ENCODE measurements at regions not wholly inside any gene's neighbourhood (a gene's known extent, or its start where the extent isn't known, plus 50 kb on each side); places are given as distances from the start of the nearest gene placed in this dataset.
"Not testable (repeated sequence)": the region's sequence is repeated elsewhere in the genome, so short reads cannot be mapped to it uniquely, and the experiment has no call there.

GRCh38 chr11:112610996-112611750, 350.0 kb upstream of the NCAM1 start:
- DNase-seq (ENCODE audit: low spot score in 2 of 2) (no peak), FAIRE-seq (no peak)

- FAIRE-seq (no peak), DNase-seq (ENCODE audit: low spot score in 2 of 2) (no peak)
These were observed 349.4 kb upstream of the NCAM1 start for GRCh38 chr11:112611771-112612170.

- DNase-seq (ENCODE audit: low spot score in 2 of 2): no peak
These were observed 348.9 kb upstream of the NCAM1 start for GRCh38 chr11:112612250-112612849.

GRCh38 chr11:112613051-112613972, 347.9 kb upstream of the NCAM1 start:
- DNase-seq (ENCODE audit: low spot score in 2 of 2) (peak in 1 of 2 donors; percentile 17), FAIRE-seq (no peak)

More at GRCh38 chr11:112612250-112612849, 348.9 kb upstream of the NCAM1 start:
- FAIRE-seq: no peak

- DNase-seq (ENCODE audit: low spot score in 2 of 2): no peak
- no peak for FAIRE-seq
These were observed 346.6 kb upstream of the NCAM1 start for GRCh38 chr11:112614605-112615004.

GRCh38 chr11:112615238-112615637, 346.0 kb upstream of the NCAM1 start:
- no peak for DNase-seq (ENCODE audit: low spot score in 2 of 2)
- no peak for FAIRE-seq

- FAIRE-seq (no peak), DNase-seq (ENCODE audit: low spot score in 2 of 2) (no peak)
These were observed 345.3 kb upstream of the NCAM1 start for GRCh38 chr11:112615891-112616290.

- FAIRE-seq: no peak
- DNase-seq (ENCODE audit: low spot score in 2 of 2): no peak
These were observed 344.7 kb upstream of the NCAM1 start for GRCh38 chr11:112616327-112617097.

- no peak for FAIRE-seq
- DNase-seq (ENCODE audit: low spot score in 2 of 2): no peak
These were observed 344.2 kb upstream of the NCAM1 start for GRCh38 chr11:112617098-112617425.

GRCh38 chr11:112617977-112618826, 343.0 kb upstream of the NCAM1 start:
- no peak for DNase-seq (ENCODE audit: low spot score in 2 of 2)
- no peak for FAIRE-seq

GRCh38 chr11:112619106-112619505, 342.1 kb upstream of the NCAM1 start:
- FAIRE-seq: no peak
- no peak for DNase-seq (ENCODE audit: low spot score in 2 of 2)

- DNase-seq (ENCODE audit: low spot score in 2 of 2) (no peak), FAIRE-seq (no peak)
These were observed 340.4 kb upstream of the NCAM1 start for GRCh38 chr11:112620621-112621394.

GRCh38 chr11:112623057-112623456, 338.2 kb upstream of the NCAM1 start:
- FAIRE-seq (no peak), DNase-seq (ENCODE audit: low spot score in 2 of 2) (no peak)

- no peak for DNase-seq (ENCODE audit: low spot score in 2 of 2)
- FAIRE-seq: no peak
These were observed 336.8 kb upstream of the NCAM1 start for GRCh38 chr11:112624431-112624830.

- FAIRE-seq: not testable (repeated sequence)
These were observed 336.2 kb upstream of the NCAM1 start for GRCh38 chr11:112624971-112625370.

GRCh38 chr11:112625814-112626213, 335.4 kb upstream of the NCAM1 start:
- DNase-seq (ENCODE audit: low spot score in 2 of 2) (no peak), FAIRE-seq (no peak)

More at GRCh38 chr11:112624971-112625370, 336.2 kb upstream of the NCAM1 start:
- not testable (repeated sequence) for DNase-seq (ENCODE audit: low spot score in 2 of 2)

GRCh38 chr11:112626731-112627130, 334.5 kb upstream of the NCAM1 start:
- FAIRE-seq: no peak
- no peak for DNase-seq (ENCODE audit: low spot score in 2 of 2)

GRCh38 chr11:112627588-112628045, 333.6 kb upstream of the NCAM1 start:
- no peak for DNase-seq (ENCODE audit: low spot score in 2 of 2)
- no peak for FAIRE-seq

GRCh38 chr11:112628676-112629075, 332.5 kb upstream of the NCAM1 start:
- DNase-seq (ENCODE audit: low spot score in 2 of 2): no peak
- no peak for FAIRE-seq
